ENCODE measurements at regions not wholly inside any gene's neighbourhood (a gene's known extent, or its start where the extent isn't known, plus 50 kb on each side); places are given as distances from the start of the nearest gene placed in this dataset.

DNA sequence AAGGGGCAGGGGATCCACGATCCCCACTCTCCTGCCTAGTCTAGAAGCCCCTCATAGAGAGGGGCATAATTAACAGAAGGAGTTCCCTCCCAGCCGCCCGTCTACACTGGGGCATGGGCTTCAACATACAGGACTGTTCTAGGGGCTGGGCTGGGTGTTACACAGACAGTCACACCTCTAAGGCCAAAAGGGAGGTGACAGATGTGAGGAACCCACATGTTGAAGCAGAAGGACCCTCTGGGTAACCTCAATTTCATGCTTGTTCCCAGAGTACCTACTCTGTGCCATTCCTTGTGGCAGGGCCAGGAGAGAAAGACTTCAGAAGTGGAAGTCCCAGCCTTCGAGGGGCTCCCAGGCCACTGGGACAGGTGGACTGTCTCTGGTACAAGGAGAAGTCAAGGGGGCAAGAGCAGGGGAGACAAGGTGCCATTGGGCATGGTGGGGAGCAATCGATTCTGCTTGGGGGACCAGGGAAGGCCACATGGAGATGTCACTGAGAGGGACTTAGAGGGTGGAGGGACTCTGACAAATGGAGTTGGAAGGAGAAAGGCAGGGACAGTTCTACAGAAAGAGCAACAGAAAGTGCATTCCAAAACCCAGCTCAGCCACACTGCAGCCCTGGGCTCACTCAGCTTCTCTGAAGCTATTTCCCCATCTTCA is 71.3 kb downstream of the CPN2 start:
- TF ChIP-seq CTCF (IDR thresholded peaks at IDR 0.05; ENCODE audit: low read depth, low read length) = no peak
- no peak for TF ChIP-seq EZH2phosphoT487 (IDR thresholded peaks at IDR 0.05; ENCODE audit: low read depth)
- H3K27ac ChIP-seq (ENCODE audit: low read length) = no peak overlapping the region

DNA sequence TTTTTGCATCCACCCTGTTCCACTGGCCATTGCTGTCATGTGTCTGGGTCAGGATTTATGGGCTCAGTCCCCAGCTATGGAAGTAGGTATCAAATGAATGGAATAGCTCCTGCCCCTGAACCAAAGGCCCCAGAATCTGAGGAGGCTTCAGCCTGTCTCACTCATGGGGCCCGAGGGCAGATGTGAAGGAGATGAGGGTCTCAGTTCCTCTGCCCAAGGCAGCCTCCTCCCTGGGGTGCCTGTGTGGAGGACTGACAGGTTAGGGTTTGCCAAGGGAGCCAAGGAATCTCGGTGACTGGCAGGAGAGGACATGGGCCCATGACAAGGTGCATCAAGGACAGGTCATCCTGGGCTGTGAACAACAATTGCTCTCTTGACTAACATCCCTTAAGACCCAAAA is 70.4 kb downstream of the CPN2 start:
- H3K27me3 ChIP-seq (ENCODE audit: low read depth, low read length) = peaks cover 20% of the 10 kb centered on the region
- no peaks in the 10 kb centered on the region for H3K9me3 ChIP-seq (ENCODE audit: insufficient read depth, low read length)
- H3K79me2 ChIP-seq (ENCODE audit: low read length) = no peaks in the 10 kb centered on the region
- H3K36me3 ChIP-seq (replicated peaks; ENCODE audit: low read depth, low read length) = no peaks in the 10 kb centered on the region
- no peak overlapping the region for H3K4me3 ChIP-seq (ENCODE audit: low read length)
- no peaks in the 10 kb centered on the region for H4K20me1 ChIP-seq (ENCODE audit: insufficient read depth, low read length)
- H2AFZ ChIP-seq (ENCODE audit: low read depth, low read length) = no peak overlapping the region
- H3K4me1 ChIP-seq (ENCODE audit: low read length) = no peaks in the 10 kb centered on the region
- TF ChIP-seq CTCF (IDR thresholded peaks at IDR 0.05; ENCODE audit: low read depth, low read length) (no peak), EZH2phosphoT487 (IDR thresholded peaks at IDR 0.05; ENCODE audit: low read depth) (no peak)
- H3K27ac ChIP-seq (ENCODE audit: low read length) = no peak overlapping the region
- H3K9ac ChIP-seq (ENCODE audit: low read length) = no peak overlapping the region
- H3K4me2 ChIP-seq (ENCODE audit: low read length) = no peak overlapping the region

More for the DNA sequence above, 71.3 kb downstream of the CPN2 start:
- Histone ChIP-seq H3K4me2 (ENCODE audit: low read length) (no peak overlapping the region), H3K27me3 (ENCODE audit: low read depth, low read length) (peaks cover 10% of the 10 kb centered on the region), H3K9ac (ENCODE audit: low read length) (no peak overlapping the region), H2AFZ (ENCODE audit: low read depth, low read length) (no peak overlapping the region), H3K36me3 (replicated peaks; ENCODE audit: low read depth, low read length) (no peaks in the 10 kb centered on the region), H3K4me3 (ENCODE audit: low read length) (no peak overlapping the region), H3K9me3 (ENCODE audit: insufficient read depth, low read length) (no peaks in the 10 kb centered on the region), H3K79me2 (ENCODE audit: low read length) (no peaks in the 10 kb centered on the region), H3K4me1 (ENCODE audit: low read length) (no peaks in the 10 kb centered on the region), H4K20me1 (ENCODE audit: insufficient read depth, low read length) (no peaks in the 10 kb centered on the region)

GRCh38 chr3:194281306-194281705 is 69.8 kb downstream of the CPN2 start:
- no peaks in the 10 kb centered on the region for H3K79me2 ChIP-seq (ENCODE audit: low read length)
- H3K27ac ChIP-seq (ENCODE audit: low read length) = no peak overlapping the region
- H3K4me1 ChIP-seq (ENCODE audit: low read length) = no peaks in the 10 kb centered on the region
- no peak overlapping the region for H2AFZ ChIP-seq (ENCODE audit: low read depth, low read length)
- no peaks in the 10 kb centered on the region for H3K9me3 ChIP-seq (ENCODE audit: insufficient read depth, low read length)
- no peaks in the 10 kb centered on the region for H4K20me1 ChIP-seq (ENCODE audit: insufficient read depth, low read length)
- H3K27me3 ChIP-seq (ENCODE audit: low read depth, low read length) = peaks cover 25% of the 10 kb centered on the region
- no peak overlapping the region for H3K4me3 ChIP-seq (ENCODE audit: low read length)
- no peaks in the 10 kb centered on the region for H3K36me3 ChIP-seq (replicated peaks; ENCODE audit: low read depth, low read length)
- no peak for TF ChIP-seq EZH2phosphoT487 (IDR thresholded peaks at IDR 0.05; ENCODE audit: low read depth)
- TF ChIP-seq CTCF (IDR thresholded peaks at IDR 0.05; ENCODE audit: low read depth, low read length) = no peak
- H3K4me2 ChIP-seq (ENCODE audit: low read length) = no peak overlapping the region
- no peak overlapping the region for H3K9ac ChIP-seq (ENCODE audit: low read length)

- Histone ChIP-seq H3K79me2 (ENCODE audit: low read length) (no peaks in the 10 kb centered on the region), H3K4me1 (ENCODE audit: low read length) (no peaks in the 10 kb centered on the region), H3K4me2 (ENCODE audit: low read length) (no peak overlapping the region), H3K4me3 (ENCODE audit: low read length) (no peak overlapping the region), H3K36me3 (replicated peaks; ENCODE audit: low read depth, low read length) (no peaks in the 10 kb centered on the region), H3K9ac (ENCODE audit: low read length) (no peak overlapping the region), H3K9me3 (ENCODE audit: insufficient read depth, low read length) (no peaks in the 10 kb centered on the region), H3K27me3 (ENCODE audit: low read depth, low read length) (peaks cover 29% of the 10 kb centered on the region), H3K27ac (ENCODE audit: low read length) (no peak overlapping the region), H4K20me1 (ENCODE audit: insufficient read depth, low read length) (no peaks in the 10 kb centered on the region), H2AFZ (ENCODE audit: low read depth, low read length) (no peak overlapping the region)
- TF ChIP-seq EZH2phosphoT487 (IDR thresholded peaks at IDR 0.05; ENCODE audit: low read depth) (no peak), CTCF (IDR thresholded peaks at IDR 0.05; ENCODE audit: low read depth, low read length) (no peak)
Observed at GRCh38 chr3:194281766-194282165, 69.4 kb downstream of the CPN2 start.
